Cerebellar cortex (tissue), 1 donor: ENCODE measurements at regions not wholly inside any gene's neighbourhood (a gene's known extent, or its start where the extent isn't known, plus 50 kb on each side); places are given as distances from the start of the nearest gene placed in this dataset.

Experiments
- DNase-seq: peaks from one replicate; pipeline ENCODE4 v3.0.0-alpha.2; 2015; ENCODE audit warnings: low spot score

DNA sequence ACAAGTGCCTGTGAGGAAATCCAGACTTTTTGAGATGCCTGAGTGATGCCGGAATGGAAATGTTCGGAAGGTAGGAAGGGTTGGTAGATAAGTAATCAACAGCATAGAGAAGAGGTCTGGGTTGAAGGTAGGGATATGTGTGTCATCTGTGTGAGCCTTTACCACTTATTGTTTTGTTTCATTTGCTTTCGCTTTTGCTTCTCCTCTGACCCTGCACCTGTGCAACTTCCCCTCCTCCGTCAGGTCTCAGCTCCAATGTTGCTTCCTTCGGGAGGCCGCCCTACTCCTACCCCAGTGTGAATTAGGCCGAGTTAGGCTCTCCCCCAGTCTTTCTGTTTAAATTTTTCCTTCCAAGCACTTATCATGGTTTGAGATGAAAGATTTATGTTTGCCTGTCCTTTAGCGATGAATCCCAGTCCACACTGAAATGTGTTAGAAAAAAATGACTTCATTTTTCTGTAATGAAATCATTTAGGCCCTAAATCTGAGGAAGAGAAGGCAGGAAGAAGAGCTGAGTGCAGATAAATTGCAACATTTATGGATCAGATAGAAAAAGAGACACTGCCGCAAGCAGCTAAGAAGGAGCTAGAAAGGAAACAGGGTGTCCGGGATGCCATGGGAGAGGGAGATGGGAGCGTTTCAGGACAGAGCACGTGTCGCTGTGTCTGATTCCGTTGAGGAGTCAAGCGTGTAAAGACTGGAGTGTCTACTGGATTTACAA lies 139.6 kb upstream of the PELI1 start:
- DNase-seq: no peak

DNA sequence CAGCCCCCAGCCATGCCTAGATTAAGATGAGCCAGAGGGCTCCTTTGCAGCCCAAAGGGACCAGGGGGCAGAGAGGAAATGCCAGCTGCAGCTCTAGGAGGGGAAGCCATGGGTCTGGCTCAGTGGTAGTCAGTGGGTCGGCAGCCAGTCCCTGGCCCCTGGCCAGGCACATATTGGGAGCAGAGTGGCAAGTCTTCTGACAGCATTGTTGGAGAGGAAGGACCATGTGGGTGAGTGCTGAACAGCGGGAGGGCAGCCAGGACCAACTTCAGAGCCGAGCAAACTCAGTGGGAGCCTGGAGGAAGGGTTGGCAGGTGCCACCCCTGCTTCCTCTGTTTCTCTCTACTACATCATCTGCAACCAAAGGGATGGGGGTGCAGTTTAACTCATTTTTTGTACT lies 140.5 kb upstream of the PELI1 start:
- DNase-seq: peak; percentile 44

DNA sequence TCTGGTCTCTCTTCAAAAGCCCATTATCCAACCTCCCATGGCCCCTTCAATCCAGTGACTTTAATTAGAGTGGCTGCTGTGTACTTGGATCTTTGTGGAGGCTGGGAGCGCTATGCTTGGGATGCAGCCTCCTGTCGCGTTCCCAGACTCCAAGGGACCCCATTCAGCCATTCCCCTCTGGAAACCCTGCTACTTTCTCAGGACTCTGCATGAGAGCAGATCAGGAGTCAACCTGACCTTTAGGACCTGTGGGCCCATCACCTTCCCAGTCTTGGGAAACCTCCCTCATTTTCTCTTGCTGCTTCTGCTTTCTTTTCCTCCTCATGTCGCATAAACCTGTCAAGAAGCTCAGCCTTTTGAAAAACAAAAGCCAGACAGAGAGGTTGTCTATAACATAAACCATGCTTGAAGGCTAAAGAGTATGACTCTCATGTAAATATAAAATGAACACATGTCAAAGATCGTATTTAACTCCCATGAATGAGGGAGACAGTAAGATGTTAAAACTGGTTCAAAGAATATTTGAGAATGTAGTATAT lies 143.1 kb upstream of the PELI1 start:
- no peak for DNase-seq

DNA sequence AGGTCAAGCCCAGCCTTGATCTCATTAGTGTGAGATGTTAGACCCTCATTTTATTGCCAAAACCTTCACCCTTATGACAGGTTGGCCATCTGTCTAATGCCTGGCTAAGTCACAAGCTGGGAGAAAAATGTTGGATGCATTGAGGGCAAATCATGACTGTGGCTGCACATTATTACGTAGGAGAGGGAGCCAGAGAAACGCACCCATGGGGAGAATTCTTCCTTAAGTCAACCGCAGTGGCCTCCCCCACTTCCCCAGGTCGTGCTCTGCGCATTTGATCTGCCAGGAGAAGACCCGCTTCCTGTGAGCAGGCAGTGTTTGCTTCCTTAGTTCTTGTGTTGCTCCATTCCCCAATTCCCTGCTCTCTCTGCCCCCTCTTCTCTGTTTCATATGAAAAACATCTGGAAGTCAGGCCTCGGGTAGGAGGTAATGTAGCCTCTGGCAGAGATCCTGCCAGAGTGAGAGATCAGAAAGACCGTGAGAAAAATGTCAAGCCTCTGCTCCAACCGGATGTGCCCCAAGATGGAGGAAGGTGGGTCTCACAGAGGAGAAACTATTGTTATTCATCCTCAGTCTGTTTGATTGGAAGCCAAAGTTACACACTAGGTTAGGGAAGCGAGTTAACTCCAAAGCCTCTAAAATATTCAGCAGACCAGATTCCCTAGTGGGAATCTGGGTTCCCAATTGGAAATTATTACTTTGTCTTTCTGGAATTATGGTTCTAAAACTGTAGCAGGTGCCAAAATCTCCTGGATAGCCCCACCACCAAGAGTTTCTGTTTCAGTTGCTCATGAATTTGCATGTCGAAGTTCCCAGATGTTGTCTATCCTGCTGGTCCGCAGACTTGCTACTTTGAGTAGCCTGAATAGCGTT lies 144.3 kb upstream of the PELI1 start:
- no peak for DNase-seq

DNA sequence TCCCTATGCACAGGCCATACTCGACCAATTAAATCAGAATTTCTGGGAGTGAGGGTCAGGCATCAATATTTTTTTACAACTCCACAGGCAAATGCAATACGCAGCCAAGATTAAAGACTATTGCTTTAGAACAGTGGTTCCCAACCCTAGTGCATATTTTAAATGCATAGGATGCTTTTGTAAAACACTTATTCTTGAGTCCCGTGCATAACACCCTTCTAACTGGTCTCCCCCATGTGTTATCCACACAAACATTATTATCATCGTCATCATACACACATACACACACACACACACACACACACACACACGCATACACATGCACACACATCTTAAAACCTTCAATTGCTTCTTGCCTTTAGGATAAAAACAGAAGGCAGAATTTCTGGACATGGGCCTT lies 145.0 kb upstream of the PELI1 start:
- no peak for DNase-seq

DNA sequence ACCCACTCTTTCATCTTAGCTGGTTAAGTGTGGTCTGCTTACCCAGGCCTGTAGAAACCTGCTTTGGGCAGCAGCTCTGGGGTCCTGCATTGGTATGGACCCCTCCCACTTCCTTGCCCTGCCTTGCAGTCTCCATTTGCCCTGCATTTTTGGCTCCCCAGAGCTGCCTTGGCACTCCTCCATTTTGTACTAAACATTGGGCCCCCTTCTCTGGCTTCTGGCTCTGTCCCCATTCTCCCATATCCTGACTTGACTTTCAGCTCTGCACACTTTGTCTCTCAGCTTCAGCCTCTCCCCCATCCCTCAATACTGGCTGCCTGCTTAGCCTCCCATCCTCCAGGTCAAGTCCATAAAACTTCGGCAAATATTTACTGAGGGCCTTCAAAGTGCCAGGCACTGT lies 145.5 kb upstream of the PELI1 start:
- DNase-seq: no peak

DNA sequence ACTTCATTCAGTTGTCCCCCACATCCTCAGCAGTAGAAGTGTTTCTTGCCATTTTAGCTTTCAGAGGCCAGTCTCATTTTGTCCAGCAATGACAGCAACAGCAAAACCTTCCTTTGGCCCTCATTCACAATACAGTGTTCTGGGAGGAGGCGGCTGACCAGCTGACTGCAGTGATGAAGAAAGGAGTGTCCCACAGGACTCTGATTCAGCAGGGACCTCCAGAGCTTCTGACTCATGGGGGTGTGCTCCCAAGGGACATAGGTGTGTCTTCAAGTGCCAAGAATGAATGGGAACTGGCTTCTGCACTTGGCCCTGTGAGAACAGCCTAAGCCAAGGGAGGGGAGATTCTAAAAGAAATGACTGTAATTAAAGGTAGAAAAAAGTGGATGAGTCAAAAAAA lies 147.0 kb upstream of the PELI1 start:
- DNase-seq: no peak

DNA sequence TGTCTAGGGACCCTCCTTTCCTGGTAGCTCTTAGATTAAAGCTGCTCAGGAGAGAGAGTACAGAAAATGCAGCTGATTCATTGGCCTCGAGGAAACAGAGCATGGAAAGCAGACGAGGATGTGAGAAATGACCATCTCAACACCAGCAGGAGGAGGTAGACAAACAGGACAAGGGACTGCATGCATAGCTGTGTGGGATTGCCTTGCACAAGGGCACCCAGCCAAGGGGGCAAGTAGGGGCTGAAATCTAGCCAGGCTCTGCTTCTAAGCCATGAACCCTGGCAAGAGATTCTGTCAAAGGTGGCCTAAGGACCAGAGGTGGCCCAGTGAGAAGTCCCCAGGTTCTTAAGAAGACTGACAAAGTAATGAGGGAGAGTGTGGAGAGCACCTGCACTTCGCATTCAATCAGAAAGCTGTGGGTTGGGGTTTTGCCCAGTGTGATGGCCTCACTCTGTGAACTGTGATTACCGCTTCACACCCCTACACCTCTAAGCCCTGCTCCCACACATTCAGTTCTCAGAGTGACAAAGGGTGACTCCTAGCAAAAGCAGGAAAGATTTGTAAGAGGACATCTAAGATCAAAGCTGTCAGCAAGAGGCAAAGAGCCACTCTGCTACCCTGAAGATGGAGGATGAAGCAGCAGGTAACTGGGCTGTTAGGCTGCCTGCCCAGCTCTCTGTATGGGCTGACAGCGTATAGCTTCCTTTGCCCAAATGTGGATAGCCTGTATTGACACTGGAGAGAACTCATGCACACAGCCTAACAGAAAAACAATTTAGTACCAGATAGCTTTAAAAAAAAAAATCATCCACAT lies 151.3 kb upstream of the PELI1 start:
- no peak for DNase-seq

DNA sequence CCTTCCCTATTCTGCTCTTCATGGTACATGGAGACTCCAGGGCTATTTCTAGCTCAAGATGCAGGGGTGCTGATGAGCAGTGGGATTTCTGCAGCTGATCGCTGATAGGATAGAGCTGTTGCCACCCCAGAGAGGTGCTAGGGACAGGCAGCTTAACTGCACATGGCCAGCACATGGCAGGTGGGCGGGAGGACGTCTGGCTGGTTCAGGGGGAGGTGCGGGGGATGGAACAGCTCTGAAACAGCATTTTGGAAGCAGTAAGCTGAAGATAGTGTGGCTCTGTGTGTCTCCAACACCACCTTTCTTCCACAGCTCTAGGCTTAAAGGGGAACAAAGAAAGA lies 151.9 kb upstream of the PELI1 start:
- peak; percentile 43 for DNase-seq

DNA sequence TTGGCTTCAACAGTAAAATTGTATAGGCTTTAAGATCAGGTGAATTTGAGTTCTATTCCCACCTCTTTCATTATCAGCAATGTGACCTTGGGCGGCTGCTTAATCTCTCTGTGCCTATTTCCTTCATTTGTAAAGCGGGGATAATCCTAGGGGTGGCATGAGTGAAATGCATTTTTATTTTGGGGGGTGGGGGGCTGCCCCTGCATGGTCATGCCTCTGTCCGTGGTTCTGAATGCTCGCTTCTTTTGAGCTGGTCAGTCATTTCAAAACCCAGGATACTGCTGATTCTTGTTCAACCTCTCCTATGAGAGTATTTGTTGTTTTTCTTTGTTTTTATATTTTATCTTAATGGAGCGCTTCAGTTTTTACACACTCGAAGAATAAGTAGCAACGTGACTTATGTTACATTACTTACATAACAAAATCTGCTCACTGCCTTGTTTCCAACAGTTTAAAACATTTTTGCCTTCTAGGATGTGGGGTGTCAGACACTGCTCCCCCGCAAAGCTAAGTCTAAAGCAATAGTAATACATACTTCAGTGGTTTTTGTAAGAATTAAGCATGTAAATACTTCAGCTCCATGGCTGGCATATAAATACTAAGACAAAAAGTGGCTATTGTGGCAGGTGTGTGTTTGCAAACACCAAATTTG lies 152.6 kb upstream of the PELI1 start:
- no peak for DNase-seq

DNA sequence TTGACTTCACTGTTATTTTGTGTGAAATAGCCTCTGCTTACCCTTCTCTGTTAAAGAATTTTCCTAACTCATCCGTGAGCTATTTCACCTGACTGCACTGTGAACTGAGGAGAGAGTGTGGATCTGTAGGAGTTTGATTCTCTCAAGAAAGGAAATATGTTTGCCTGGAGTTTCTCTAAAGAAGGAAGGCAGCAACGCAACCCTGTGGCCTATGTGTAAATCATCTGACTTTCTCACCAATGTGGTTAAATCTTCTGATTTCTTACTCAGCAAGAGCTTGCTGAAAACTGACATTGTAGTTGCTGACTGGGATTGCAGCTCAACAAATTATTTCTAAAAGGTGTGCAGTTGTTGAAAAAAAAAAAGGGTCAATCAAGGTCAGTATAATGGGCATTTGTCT lies 153.9 kb upstream of the PELI1 start:
- no peak for DNase-seq

DNA sequence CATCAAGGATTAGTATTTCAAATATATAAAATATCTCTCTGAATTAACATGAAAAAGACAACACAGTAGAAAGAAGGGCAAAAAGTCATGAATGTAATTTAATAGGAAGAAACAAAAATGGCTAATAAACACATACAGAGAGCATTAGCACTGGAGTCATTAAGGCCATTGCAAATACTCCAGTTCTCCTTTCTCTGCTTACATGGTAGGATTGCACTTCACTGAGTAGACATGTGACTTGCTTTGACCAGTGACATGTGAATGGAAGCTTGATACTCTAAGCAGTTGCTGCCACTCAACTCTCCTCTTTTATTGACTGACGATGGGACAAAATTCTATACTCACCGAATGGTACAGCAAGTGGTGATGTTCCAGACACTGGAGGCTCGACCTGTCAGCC lies 153.9 kb upstream of the LGALSL start:
- DNase-seq: no peak

DNA sequence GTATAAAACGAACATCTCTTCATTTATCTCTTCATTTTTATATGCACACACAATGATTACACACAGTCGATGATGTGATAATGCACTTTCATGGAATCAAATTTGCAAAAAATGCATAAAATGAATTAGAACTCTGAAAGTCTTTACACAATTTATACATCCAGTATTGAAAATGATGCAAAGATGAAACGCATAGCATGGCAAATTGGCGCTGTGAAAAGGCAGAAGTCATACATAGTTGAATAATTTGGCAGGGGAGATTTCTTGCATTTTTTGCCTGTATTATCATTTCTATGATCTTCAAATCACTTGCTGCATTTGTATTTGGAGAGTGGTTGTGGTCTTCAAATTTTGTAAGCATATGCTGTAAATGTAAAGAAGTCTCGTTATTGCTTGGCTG lies 150.7 kb upstream of the LGALSL start:
- DNase-seq: no peak

DNA sequence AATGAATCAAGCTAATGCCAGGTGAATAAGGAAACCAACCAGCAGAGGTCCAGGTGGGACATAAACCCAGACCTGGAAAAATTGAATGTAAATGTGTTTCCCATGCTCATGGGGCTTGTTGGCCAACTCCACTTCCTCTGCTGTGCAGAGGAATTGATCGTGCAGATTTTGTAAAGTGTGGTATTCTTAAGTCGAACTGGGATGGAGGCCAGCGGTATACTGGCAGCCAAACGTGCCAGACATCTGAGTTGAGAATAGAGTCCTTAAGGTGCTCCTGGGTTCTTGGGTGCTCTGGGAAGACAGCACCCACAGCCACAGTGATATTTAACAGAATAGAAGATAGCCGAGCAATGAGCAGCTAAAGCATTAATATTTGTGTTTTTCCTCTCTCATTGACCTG lies 146.5 kb upstream of the LGALSL start:
- no peak for DNase-seq

DNA sequence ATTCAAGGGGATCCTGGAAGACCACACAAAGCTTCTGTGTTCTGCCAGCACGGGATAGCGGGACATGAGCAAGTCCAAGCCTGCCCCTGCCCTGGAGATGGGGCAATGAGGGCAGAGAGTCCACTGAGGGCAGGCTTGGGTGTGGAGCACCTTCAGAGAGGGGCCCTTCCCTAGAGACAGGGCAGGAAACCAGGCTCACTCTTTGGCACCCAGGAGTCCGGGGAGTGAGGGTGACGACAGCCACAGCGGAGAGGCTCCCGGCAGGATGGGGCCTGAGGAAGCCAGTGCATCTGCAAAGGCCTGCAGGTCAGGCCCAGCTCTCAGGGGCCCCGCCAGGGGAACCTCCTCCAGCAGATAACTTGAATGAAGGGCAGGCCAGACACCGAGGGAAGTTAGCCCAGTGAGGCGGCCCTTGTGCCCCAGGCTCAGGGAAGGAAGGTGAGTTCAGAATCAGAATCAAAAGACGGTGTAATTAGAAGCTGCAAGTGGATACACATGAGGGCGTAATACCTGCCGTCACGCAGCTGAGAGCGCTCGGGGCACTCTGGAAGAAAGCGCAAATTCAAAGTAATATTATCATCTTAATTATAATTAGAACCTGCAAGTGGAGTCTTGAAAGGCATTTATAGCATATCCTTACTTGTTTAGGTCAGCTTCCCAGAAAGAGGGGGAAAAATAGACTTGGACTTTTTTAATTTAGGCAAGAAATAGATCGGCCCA lies 142.6 kb upstream of the LGALSL start:
- no peak for DNase-seq

DNA sequence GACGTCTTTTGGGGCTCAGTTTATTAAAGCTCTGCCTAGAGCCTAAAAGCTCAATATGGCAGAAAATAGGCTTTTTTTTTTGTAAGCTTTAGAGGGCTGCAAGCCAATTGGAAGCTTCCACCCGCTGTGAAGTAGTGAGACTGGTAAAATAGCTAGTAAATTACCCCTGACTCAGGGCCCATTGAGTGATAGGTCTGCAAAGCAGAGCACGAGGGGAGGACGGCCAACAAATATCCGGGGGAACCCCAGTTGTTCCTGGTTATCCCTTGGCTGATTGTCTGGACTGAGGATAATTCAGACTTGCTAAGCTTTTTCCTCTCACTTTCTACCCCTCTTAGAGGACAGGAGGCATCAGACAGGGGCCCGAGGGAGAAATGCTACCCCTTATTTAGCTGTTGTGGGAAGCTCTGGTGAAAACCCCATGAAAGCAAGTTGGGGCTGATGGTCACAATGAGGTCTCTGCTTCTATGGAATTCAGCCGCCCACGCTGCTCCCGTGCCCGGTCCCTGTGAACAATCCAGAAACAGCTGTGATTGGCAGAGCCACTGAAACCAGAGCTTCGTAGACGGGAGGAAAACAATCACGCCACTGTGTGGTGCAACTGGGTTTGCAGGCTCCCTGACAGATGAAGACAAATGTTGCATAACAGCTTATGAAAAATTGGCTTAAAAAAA lies 141.9 kb upstream of the LGALSL start:
- peak; percentile 80 for DNase-seq

DNA sequence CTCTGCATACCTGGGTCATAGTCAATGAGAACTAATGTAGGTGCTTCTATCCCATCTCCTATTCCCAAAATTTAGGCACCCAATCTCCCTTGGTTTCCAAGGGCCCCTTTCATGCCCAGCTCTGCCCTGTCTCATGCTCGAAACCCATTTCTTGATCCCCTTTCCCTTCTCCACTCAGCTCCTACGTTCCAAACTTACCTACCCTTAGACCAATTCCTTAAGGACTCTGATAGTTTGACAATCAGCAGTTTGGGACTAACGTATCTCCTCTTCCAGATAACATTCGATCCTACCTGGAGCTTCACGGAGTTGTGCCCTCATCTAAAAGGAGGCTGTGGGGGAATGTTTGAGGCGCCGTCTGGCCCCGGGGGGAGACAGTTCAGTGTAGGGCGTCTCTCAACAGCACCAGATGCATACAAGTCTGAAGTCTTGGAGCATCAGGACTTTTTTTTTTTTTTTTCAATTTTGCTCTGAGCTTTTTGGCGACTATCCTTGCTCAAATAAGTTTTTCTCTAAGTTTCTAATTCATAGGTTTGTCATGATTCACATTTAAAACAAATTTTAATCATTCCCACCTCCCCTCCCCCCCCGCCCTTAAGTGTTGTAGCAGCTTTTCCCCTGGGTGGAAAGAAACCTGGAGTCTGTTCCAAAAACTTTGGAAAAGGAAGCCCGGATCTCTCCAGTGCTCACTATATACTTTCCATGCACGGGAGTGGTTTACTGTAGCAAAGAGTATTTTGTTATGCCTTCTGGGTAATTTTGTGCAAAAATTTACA lies 141.2 kb upstream of the LGALSL start:
- no peak for DNase-seq

DNA sequence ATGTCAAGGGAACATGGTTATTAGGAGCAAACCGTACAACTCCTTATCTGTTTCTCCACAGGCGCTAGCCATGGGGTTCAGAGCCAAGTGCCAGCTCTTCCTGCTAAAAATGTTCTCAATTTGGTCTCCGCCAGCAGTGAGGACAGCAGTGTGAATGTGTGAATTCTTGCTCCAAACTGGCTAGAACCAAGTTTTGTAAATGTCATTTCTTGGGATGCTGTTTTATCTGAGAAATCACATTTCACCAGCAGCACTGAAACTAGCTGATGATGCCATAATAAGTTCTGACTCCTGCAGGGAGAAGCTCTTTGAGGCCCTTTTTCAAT lies 140.6 kb upstream of the LGALSL start:
- DNase-seq: peak; percentile 46

DNA sequence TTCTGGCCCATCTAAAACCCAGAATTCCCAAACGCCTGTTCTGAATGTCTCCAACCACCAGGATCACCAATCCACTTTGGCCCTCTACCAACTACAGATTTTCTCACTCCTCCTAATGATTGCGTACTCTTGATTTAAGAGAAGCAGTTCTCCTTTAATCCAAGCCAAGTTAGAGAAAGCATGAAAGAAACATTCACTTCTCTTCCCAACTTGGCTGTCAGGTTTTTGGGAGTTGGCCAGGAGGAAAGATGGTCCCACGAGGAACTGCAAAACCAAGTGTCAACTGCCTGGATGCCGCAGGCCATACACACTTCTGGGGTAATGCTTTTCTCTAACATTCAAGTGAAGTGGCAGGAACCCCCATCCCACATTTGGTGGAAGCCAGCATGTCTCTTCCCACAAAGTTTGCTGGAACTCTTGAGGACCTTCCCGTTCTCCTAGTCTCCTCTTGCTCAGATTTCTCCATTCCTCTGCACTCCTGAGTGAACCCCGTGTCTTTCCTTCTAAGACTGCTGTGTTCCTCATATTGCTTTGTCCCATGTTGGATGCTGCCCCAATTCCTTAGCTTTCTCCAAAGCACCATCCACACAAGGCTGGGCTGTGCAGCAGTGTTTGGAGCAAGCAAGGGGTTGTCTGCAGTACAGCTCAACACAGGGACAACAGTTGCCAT lies 138.5 kb upstream of the LGALSL start:
- DNase-seq: no peak
